ENCODE measurements at regions not wholly inside any gene's neighbourhood (a gene's known extent, or its start where the extent isn't known, plus 50 kb on each side); places are given as distances from the start of the nearest gene placed in this dataset.
"Not testable (repeated sequence)": the region's sequence is repeated elsewhere in the genome, so short reads cannot be mapped to it uniquely, and the experiment has no call there.

GRCh38 chr20:53748176-53748575 is 154.5 kb upstream of the ZNF217 start:
- no peak for DNase-seq (ENCODE audit: low spot score)

- no peak for DNase-seq (ENCODE audit: low spot score)
Measured at GRCh38 chr20:53743607-53744260, 150.1 kb upstream of the ZNF217 start.

- DNase-seq (ENCODE audit: low spot score) = no peak
Measured at GRCh38 chr20:53742685-53743081, 149.0 kb upstream of the ZNF217 start.

GRCh38 chr20:53741726-53742028 is 148.0 kb upstream of the ZNF217 start:
- no peak for DNase-seq (ENCODE audit: low spot score)

- DNase-seq (ENCODE audit: low spot score) = no peak
Measured at GRCh38 chr20:53739799-53740785, 146.5 kb upstream of the ZNF217 start.

GRCh38 chr20:53738945-53739798 is 145.5 kb upstream of the ZNF217 start:
- no peak for DNase-seq (ENCODE audit: low spot score)

- no peak for DNase-seq (ENCODE audit: low spot score)
Measured at GRCh38 chr20:53738039-53738944, 144.7 kb upstream of the ZNF217 start.

- DNase-seq (ENCODE audit: low spot score) = no peak
Measured at GRCh38 chr20:53737396-53738038, 143.9 kb upstream of the ZNF217 start.

- DNase-seq (ENCODE audit: low spot score) = no peak
Measured at GRCh38 chr20:53736757-53737395, 143.2 kb upstream of the ZNF217 start.

GRCh38 chr20:53736122-53736756 is 142.6 kb upstream of the ZNF217 start:
- no peak for DNase-seq (ENCODE audit: low spot score)

- no peak for DNase-seq (ENCODE audit: low spot score)
Measured at GRCh38 chr20:53735536-53736050, 142.0 kb upstream of the ZNF217 start.

- DNase-seq (ENCODE audit: low spot score) = no peak
Measured at GRCh38 chr20:53734006-53734688, 140.5 kb upstream of the ZNF217 start.

GRCh38 chr20:53731595-53731994 is 138.0 kb upstream of the ZNF217 start:
- DNase-seq (ENCODE audit: low spot score) = no peak

- no peak for DNase-seq (ENCODE audit: low spot score)
Measured at GRCh38 chr20:53728359-53728758, 134.7 kb upstream of the ZNF217 start.

GRCh38 chr20:53727239-53727638 is 133.6 kb upstream of the ZNF217 start:
- not testable (repeated sequence) for DNase-seq (ENCODE audit: low spot score)

GRCh38 chr20:53725575-53725970 is 131.9 kb upstream of the ZNF217 start:
- DNase-seq (ENCODE audit: low spot score) = no peak

- DNase-seq (ENCODE audit: low spot score) = no peak
Measured at GRCh38 chr20:53723621-53724020, 130.0 kb upstream of the ZNF217 start.

- no peak for DNase-seq (ENCODE audit: low spot score)
Measured at GRCh38 chr20:53723045-53723444, 129.4 kb upstream of the ZNF217 start.

GRCh38 chr20:53722515-53723036 is 128.9 kb upstream of the ZNF217 start:
- DNase-seq (ENCODE audit: low spot score) = no peak

Data from NAMALWA (cell line).